ENCODE measurements at regions not wholly inside any gene's neighbourhood (a gene's known extent, or its start where the extent isn't known, plus 50 kb on each side); places are given as distances from the start of the nearest gene placed in this dataset.

DNA sequence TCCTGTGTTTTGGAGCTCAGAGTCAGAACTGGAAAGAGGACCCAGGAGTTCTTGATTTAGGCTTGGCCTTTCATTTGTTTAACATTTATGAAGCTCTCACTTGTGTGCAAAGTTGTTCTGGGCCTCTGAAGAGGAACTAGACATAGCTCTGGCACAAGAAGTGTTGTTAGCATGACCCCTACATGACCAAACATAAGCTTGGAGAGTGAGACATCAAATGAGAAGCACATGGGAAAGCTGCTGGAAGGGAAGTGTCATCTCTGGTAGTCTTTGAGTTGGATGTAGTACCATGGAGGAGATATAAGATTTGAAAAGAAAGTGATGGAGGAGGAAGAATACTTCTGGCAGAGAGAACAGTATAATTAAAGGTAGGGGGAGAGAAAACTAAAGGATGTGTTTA lies 370.1 kb downstream of the ADRA2A start:
- H3K27me3 ChIP-seq (replicated peaks; ENCODE audit: insufficient read depth) = no peaks in the 10 kb centered on the region
- no peaks in the 10 kb centered on the region for H3K9me3 ChIP-seq
- ATAC-seq (ENCODE audit: insufficient number of reproducible peaks, low FRiP score, low read depth) = no peak
- no peak for DNase-seq (ENCODE audit: low spot score)
- H3K27ac ChIP-seq = no peak overlapping the region
- no peak overlapping the region for H3K4me3 ChIP-seq
- TF ChIP-seq CTCF (IDR thresholded peaks at IDR 0.05) = no peak
- no peaks in the 10 kb centered on the region for H3K4me1 ChIP-seq (ENCODE audit: control insufficient read depth in 1 of 2, low read depth in 2 of 2)
- no peaks in the 10 kb centered on the region for H3K36me3 ChIP-seq

DNA sequence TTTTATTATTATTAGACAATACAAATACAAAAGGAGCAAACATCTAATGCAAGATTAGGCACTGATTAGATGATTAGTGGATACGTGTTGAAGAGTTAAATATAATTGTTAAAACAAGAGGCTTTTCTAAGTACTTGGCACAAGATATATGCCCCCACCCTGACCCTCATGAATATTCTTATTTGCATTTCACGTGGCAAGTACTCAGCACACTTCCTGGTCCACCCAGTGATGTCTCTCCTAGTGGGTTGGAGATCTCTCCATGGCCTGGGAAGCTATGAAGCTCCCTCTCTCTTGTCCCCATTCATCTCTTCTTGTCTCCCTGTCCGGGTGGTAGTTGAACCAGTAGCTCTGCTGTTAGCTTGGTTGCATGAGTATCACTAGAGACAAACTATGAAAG lies 375.3 kb downstream of the ADRA2A start:
- no peak overlapping the region for H3K27ac ChIP-seq
- H3K4me1 ChIP-seq (ENCODE audit: control insufficient read depth in 1 of 2, low read depth in 2 of 2) = no peaks in the 10 kb centered on the region
- no peaks in the 10 kb centered on the region for H3K27me3 ChIP-seq (replicated peaks; ENCODE audit: insufficient read depth)
- H3K4me3 ChIP-seq = no peak overlapping the region
- no peak for DNase-seq (ENCODE audit: low spot score)
- no peak for ATAC-seq (ENCODE audit: insufficient number of reproducible peaks, low FRiP score, low read depth)
- no peak for TF ChIP-seq CTCF (IDR thresholded peaks at IDR 0.05)
- H3K9me3 ChIP-seq = no peaks in the 10 kb centered on the region
- H3K36me3 ChIP-seq = no peaks in the 10 kb centered on the region

DNA sequence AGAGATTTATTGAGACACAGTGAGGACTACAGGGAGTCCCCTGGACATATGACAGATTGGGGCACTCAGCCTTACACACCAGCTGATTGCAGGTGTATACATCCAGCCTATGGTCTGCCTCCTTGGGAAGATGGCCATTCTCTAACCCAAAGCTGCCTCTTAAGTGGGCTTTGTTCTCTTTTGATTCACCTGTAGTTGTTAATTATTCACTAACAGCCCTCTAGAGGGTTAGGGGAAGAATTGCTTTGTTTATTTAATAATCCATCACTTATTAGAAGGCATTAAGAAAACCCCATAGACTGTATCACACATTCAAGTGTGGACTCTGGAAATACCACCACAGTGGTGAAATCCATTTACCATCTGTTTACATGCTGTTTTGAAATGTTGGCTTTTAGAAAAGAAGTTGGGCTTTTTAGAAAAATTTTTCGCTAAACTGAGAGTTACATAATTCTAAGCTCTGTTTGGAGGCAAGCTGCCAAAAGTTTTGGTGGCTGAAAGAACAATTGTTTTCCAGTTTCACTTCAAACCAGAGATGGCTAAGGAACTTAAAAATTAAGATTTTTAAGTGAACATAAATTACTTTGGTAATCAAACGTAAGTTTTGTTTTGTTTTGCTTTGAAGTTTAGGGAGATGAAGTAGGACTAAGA lies 379.1 kb downstream of the ADRA2A start:
- no peak overlapping the region for H3K27ac ChIP-seq
- no peak overlapping the region for H3K4me3 ChIP-seq
- H3K4me1 ChIP-seq (ENCODE audit: control insufficient read depth in 1 of 2, low read depth in 2 of 2) = no peaks in the 10 kb centered on the region
- H3K36me3 ChIP-seq = no peaks in the 10 kb centered on the region
- DNase-seq (ENCODE audit: low spot score) (no peak), ATAC-seq (ENCODE audit: insufficient number of reproducible peaks, low FRiP score, low read depth) (no peak)
- TF ChIP-seq CTCF (IDR thresholded peaks at IDR 0.05) = no peak
- H3K27me3 ChIP-seq (replicated peaks; ENCODE audit: insufficient read depth) = no peaks in the 10 kb centered on the region
- H3K9me3 ChIP-seq = no peaks in the 10 kb centered on the region

- Histone ChIP-seq H3K27me3 (replicated peaks; ENCODE audit: insufficient read depth) (no peaks in the 10 kb centered on the region), H3K4me3 (no peak overlapping the region), H3K27ac (no peak overlapping the region), H3K36me3 (no peaks in the 10 kb centered on the region), H3K9me3 (no peaks in the 10 kb centered on the region), H3K4me1 (ENCODE audit: control insufficient read depth in 1 of 2, low read depth in 2 of 2) (no peaks in the 10 kb centered on the region)
- no peak for TF ChIP-seq CTCF (IDR thresholded peaks at IDR 0.05)
- no peak for ATAC-seq (ENCODE audit: insufficient number of reproducible peaks, low FRiP score, low read depth)
- no peak for DNase-seq (ENCODE audit: low spot score)
Measured at GRCh38 chr10:111458256-111458655, 381.4 kb downstream of the ADRA2A start.

GRCh38 chr10:111459967-111460366 lies 383.1 kb downstream of the ADRA2A start:
- H3K4me1 ChIP-seq (ENCODE audit: control insufficient read depth in 1 of 2, low read depth in 2 of 2) = no peaks in the 10 kb centered on the region
- no peak for ATAC-seq (ENCODE audit: insufficient number of reproducible peaks, low FRiP score, low read depth)
- H3K27me3 ChIP-seq (replicated peaks; ENCODE audit: insufficient read depth) = no peaks in the 10 kb centered on the region
- no peak for DNase-seq (ENCODE audit: low spot score)
- TF ChIP-seq CTCF (IDR thresholded peaks at IDR 0.05) = no peak
- no peaks in the 10 kb centered on the region for H3K9me3 ChIP-seq
- no peak overlapping the region for H3K27ac ChIP-seq
- no peaks in the 10 kb centered on the region for H3K36me3 ChIP-seq
- H3K4me3 ChIP-seq = no peak overlapping the region
